ENCODE measurements at regions not wholly inside any gene's neighbourhood (a gene's known extent, or its start where the extent isn't known, plus 50 kb on each side); places are given as distances from the start of the nearest gene placed in this dataset.

- no peak for DNase-seq
Observed at GRCh38 chr6:21478411-21478810, 115.1 kb upstream of the SOX4 start.

DNA sequence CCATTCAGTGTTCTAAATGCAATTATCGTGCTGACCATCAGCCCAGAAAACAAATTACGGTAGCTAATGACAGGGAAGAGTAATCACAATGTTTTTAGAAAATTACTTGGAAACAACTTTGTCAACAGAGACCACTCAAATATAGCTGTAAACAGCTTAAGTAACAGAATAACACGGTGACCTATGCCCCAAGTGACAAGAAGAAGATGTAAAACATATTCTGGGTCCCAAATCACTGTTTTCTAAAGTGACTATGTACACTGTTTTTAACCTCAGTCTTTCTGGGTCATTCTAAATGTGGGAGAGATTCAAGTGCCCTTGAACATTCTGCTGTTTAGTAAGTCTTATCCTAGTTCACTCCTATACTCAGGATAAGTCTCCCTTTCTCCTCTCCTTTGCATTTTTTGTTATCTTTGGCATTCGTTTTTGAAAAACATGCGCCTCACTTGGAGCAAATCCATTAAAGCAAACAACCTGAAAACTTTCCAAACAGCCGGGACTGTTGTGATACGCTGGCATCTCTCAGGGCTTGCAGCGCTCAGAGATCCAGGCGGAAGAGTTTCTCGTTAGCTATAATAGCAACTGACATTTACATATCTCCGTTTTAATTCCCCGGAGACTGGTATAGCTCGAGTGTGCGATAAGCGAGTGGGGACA lies 114.5 kb upstream of the SOX4 start:
- no peak for DNase-seq

DNA sequence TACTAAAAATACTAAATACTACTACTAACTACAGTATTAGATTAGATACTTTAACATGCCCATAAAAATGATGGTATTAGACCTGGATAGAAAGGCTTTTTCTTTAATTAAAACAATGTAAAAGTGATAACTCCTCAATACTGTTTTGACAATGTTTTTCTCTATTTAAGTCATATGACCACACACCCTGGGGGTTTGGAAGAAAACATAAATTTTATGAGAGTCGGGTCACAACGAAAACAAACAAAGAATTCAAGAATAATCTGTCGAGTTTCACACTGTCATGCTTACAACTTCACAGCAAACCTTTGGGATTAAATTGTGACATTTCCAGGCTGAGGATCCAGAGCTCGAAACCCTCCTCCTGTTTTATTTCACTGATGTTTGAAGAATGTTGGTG lies 107.4 kb upstream of the SOX4 start:
- DNase-seq, result no peak

DNA sequence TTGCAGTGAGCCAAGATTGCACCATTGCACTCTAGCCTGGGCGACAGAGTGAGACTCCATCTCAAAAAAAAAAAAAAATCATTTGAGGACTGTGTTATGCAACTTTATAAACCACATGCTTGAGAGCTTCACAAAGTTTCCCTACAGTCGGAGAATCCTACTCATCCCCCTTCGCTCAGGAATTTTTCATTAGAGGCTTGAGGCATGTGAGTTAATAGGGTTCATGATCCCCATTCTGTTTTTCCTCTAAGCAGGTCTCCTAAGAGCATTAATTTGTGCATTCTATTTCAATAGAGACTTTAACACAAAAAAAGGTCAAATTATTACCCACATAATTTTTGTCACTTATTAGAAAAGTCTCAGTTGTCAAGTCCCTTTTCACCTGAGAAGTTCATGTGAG lies 103.7 kb upstream of the SOX4 start:
- DNase-seq, result no peak

- no peak for DNase-seq
Observed at GRCh38 chr6:21491955-21492354, 101.6 kb upstream of the SOX4 start.

- DNase-seq, result no peak
Observed at GRCh38 chr6:21494505-21494904, 99.0 kb upstream of the SOX4 start.

- DNase-seq, result no peak
Observed at GRCh38 chr6:21496196-21496595, 97.4 kb upstream of the SOX4 start.

DNA sequence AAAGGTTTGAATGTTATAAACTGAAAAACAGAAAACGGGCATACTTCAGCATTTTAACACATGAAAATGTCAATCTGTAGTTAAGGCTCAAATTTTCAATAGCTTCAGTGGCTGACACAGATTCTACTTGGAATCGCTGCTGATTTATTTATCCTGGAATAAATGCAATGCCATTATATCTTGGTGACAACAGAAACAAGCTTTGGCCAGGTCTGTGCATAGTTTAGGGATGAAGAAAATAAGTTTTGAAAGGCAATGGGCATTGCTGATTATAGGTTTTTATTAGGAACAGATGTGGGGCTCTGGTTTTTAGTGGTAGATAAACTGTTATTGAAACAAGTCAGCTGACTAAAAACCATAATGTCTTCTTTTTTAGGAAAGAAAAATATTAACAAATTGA lies 96.8 kb upstream of the SOX4 start:
- peak; percentile 20 for DNase-seq

DNA sequence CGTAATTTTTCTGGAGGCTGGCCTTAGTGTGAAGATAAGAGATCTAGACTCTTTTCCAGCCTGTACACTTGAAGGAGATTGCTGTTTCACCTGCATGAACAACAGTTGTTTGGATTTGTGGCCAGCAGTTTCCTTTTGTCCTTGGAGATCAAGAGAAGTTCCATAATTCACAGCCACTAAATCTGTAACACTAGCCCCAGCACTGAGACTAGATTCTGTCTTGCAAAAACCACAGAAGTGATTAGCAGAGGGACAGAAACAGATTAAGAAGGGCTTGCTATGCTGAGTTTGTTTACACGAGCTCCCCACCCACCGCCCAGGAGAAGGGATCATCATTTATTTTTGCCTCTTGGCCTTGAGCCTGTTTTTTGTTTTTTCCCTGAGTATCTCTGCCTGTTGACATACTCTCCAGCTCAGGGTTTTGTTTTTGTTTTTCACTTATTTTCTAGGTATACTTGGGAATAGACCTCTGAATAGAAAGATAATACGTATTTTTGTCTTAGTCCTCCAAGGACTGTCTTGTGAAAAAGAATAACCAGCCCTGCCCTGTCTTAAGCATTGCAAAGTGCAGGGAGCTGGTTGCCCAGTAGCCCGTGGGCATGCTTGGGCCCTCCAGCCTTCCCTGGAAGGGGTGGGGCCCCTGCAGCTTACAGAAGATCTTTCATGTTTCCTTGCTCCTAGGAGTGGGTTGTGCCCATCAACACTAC lies 93.1 kb upstream of the SOX4 start:
- no peak for DNase-seq

GRCh38 chr6:21501021-21501354 lies 92.6 kb upstream of the SOX4 start:
- DNase-seq, result no peak

- DNase-seq, result no peak
Observed at GRCh38 chr6:21501815-21502214, 91.7 kb upstream of the SOX4 start.

DNA sequence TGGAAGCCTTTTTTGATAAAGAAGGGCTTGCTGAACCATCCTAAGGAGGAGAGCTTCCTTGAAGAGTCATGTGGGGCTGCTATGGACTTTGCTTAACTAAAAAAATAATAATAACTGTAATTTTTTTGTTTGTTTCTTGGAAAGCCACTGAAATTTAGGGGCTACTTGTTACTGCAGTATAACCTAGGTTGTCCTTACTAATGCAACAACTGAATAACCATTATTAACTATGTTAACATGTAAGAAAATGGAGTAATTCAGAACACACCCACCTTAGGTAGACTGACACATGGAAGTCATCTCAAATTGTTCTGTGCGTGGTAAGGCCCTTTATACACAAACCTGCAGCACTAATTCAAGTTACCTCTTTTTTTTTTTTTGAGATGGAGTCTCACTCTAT lies 90.9 kb upstream of the SOX4 start:
- no peak for DNase-seq

DNA sequence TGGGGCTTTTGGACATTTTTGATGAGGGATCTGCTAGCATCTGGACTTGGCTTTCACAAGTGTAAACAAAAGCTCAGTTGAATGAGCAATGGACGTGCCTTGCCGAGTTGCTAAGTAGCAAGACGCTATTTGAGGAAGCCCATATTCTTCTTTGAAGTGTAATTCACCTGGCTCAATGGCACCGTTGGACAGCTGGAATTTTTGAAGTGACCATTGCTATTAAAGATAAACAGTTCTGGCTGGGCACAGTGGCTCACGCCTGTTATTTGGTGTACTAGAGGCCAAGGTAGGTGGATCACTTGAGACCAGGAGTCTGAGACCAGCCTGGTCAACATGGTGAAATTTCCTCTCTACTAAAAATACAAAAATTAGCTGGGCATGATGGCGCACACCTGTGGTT lies 88.8 kb upstream of the SOX4 start:
- DNase-seq, result no peak

DNA sequence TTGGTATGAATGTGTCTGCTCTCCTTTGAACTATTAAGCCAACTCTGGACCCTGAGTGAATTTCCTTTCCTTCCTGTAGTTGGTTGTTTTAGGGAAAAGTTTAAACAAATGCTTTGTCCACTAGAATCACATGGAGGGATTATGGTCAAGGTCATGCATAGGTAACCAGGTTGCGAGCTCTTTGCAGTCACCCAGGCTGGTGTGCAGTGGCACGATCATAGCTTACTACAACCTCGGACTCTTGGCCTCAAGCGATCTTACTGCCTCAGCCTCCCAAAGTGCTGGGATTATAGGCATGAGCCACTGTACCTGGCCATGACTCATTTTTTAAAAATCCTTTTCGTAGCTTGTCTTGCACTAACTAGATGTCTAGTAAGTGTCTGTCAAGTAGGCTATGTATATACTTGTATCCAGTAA lies 88.0 kb upstream of the SOX4 start:
- DNase-seq, result no peak

DNA sequence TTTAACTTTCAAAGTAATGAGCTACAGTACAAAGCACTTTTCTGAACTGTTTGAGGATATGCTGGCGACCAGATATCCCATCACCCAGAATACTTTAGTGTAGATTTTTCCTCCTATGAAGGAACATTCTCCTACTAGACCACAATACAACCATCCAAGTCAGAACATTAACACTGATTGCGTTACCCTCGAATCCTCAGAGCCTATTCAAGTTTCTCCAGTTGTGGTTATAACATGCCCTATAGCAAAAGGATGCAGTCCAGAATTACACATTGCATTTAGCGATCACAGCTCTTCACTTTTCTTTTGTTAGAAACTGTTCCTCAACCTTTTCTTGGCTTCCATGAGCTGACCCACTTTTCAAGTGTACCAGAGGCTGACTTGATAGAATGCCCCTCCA lies 87.4 kb upstream of the SOX4 start:
- DNase-seq, result no peak

- DNase-seq, result no peak
Observed at GRCh38 chr6:21507811-21508210, 85.7 kb upstream of the SOX4 start.

GRCh38 chr6:21508753-21509152 lies 84.8 kb upstream of the SOX4 start:
- DNase-seq, result no peak

DNA sequence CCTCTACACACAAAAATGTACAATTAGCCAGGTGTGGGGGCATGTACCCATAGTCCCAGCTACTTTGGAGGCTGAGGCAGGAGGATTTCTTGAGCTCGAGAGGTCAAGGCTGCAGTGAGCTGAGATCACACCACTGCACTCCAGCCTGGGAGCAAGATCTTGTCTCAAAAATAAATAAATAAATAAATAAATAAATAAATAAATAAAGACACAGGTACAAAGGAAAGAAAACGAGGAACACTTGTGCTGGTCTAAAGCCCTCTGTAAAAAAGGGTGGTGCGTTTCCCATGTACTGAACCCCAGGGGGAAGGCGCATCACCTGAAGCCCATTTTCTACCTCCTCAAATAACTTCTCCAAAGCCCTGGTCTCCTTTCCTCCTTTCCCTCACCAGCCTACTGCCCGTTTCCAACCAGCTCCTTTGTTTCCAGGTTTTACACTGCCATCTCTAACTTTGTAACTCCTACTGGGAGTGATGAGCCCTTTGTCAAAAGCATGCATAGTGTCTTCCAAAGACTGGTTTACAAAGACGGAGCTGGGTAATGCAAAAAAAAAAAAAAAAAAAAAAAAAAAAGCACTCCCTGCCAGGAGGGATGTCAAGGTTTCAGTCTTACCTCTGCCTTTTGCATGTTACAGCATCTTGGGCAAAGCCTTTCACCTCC lies 81.5 kb upstream of the SOX4 start:
- DNase-seq, result no peak

- DNase-seq, result no peak
Observed at GRCh38 chr6:21514288-21514687, 79.3 kb upstream of the SOX4 start.

GRCh38 chr6:21518317-21518716 lies 75.2 kb upstream of the SOX4 start:
- no peak for DNase-seq

DNA sequence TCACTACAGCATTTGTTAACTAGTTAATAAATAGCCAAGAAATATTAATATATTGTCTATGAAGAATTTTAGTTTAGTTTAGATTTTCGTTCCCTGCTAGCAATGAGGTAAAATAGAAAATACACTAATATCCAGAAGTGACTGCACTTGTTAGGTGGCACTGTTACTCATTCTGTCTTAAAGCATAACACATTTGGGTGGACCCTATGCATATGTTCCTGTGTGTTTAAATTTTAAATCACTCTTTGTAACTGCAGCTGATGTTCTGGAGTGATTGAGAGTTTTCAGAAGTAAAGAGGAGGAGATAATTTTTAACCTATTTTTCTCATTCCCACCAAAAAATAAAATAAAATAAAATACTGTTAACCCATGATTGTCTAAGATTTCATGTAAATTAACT lies 73.9 kb upstream of the SOX4 start:
- DNase-seq, result no peak

DNA sequence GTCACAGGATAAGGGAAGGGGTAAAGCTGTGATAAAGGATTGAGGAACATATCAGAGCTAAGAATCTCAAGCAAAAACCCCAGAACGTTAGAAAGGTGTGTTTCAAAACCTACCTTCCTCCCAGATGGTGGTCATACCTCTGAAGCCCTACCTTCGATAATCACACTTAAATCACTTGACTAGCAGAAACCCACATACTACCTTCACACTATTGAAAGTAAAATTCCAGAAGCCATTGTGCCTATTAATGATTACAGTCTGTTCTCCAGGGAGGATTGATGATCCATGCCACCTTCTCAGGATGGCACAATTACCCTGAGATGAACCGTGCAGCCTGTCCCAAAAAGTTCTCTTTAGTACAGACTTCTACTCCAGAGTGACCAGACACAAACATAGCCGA lies 72.3 kb upstream of the SOX4 start:
- no peak for DNase-seq

DNA sequence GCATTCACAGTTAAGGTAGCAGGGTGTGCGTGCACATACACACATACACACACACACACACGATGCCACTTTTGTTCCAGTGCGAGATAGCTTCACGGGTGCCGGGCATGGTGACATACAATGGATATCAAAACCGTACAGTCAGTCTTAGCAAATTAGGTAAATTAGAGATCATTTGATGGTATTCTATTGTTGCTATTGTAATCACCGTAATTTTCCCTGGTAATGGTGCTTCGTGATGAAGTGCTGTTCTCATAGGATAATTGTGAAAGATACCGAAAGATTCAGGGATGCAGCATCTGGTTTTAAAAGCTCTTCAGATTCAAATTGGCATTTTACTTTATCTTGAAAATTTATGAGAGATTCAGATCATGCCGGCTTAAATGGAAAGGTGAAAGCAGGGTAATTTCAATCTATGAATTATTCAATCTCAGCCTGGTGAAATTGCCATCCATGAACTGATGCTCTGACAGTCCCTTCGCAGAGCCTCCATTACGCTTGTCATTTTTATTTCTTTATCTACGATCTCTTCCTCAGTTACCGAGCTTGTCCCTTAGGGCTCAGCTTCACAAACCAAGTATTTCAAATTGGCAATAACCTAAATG lies 71.3 kb upstream of the SOX4 start:
- no peak for DNase-seq

Measured in fibroblast of skin of abdomen (primary cell).